Loucy (cell line): ENCODE measurements at regions not wholly inside any gene's neighbourhood (a gene's known extent, or its start where the extent isn't known, plus 50 kb on each side); places are given as distances from the start of the nearest gene placed in this dataset.

ENCODE experiments used
- H2AFZ ChIP-seq: fragments of 200-600 bp; sonication (generic); 2 replicates; pipeline ENCODE4 v1.6.0; 2016; ENCODE audit warnings: antibody characterized with exemption, mild to moderate bottlenecking, low read length, moderate library complexity
- H3F3A ChIP-seq: fragments of 200-600 bp; 2 replicates; pipeline ENCODE4 v1.6.0; 2016; ENCODE audit warnings: antibody characterized with exemption, low read depth, mild to moderate bottlenecking
- H3K27me3 ChIP-seq: fragments of 200-600 bp; sonication (generic); 2 replicates; pipeline ENCODE4 v1.6.1; 2014; ENCODE audit warnings: low read length, mild to moderate bottlenecking; ENCODE audit not compliant: insufficient read depth, poor library complexity, severe bottlenecking
- H3K36me3 ChIP-seq: fragments of 200-600 bp; sonication (generic); 2 replicates; pipeline ENCODE4 v1.6.1; 2016; ENCODE audit warnings: low read length; ENCODE audit not compliant: insufficient read depth
- H3K4me1 ChIP-seq: fragments of 200-600 bp; sonication (generic); 2 replicates; pipeline ENCODE4 v1.5.1; 2014; ENCODE audit warnings: low read length, mild to moderate bottlenecking; ENCODE audit not compliant: insufficient read depth, poor library complexity, severe bottlenecking
- H3K4me2 ChIP-seq: fragments of 200-600 bp; sonication (generic); 2 replicates; pipeline ENCODE4 v1.6.0; 2014; ENCODE audit warnings: antibody characterized with exemption, low read length, low read depth, mild to moderate bottlenecking; ENCODE audit not compliant: poor library complexity, severe bottlenecking
- H3K4me3 ChIP-seq: fragments of 200-600 bp; sonication (generic); 2 replicates; pipeline ENCODE4 v1.5.1; 2014; ENCODE audit warnings: low read length, mild to moderate bottlenecking, mixed read lengths; ENCODE audit not compliant: poor library complexity, severe bottlenecking
- H3K79me2 ChIP-seq: fragments of 200-600 bp; sonication (generic); 2 replicates; pipeline ENCODE4 v1.6.1; 2014; ENCODE audit warnings: low read length; ENCODE audit not compliant: insufficient read depth
- H3K9ac ChIP-seq: fragments of 200-600 bp; sonication (generic); 2 replicates; pipeline ENCODE4 v1.6.0; 2014; ENCODE audit warnings: mild to moderate bottlenecking, low read depth, low read length, moderate library complexity; ENCODE audit not compliant: poor library complexity, severe bottlenecking
- H3K9me2 ChIP-seq: fragments of 200-600 bp; sonication (generic); replicated peaks from 2 replicates; pipeline ENCODE4 v1.6.1; 2016; ENCODE audit warnings: low read depth, low read length, mixed read lengths
- H3K9me3 ChIP-seq: fragments of 200-600 bp; sonication (generic); 2 replicates; pipeline ENCODE4 v1.6.1; 2014; ENCODE audit warnings: mild to moderate bottlenecking, antibody characterized with exemption, low read length, low read depth; ENCODE audit not compliant: insufficient read depth
- H4K20me1 ChIP-seq: fragments of 200-600 bp; sonication (generic); 2 replicates; pipeline ENCODE4 v1.6.0; 2014; ENCODE audit warnings: antibody characterized with exemption, low read length, mild to moderate bottlenecking; ENCODE audit not compliant: insufficient read depth, poor library complexity, severe bottlenecking
- EZH2phosphoT487 ChIP-seq: fragments of 200-600 bp; IDR thresholded peaks from 2 replicates; pipeline ENCODE4 v1.6.1; 2018; ENCODE audit warnings: antibody characterized with exemption, mild to moderate bottlenecking, moderate library complexity, borderline replicate concordance
- TF ChIP-seq, protein P1 (sequence below): fragments of 200-600 bp; sonication (generic); conservative IDR thresholded peaks from 2 replicates; pipeline ENCODE4 v1.5.1; 2014; ENCODE audit warnings: mild to moderate bottlenecking, antibody characterized with exemption, low read length

DNA sequence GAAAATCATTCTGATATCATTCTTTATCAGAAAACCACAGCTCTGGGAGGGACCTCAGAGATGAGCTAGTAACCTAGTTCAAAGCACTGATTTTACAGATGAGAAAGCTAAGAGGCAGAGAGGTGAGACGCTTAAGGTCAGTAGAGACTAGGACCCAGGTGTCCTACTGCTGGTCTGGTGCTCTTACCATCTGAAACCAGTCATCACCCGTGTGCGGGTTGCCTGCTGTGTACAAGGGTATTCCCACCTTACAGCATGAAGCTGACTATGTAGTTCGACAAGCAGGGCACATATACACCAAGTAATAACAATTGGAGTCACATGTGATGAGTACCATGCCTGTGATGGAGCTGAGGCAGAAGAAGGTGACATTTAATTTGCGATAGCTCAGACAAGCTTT lies 133.7 kb downstream of the ADAMTS15 start:
- no peaks in the 10 kb centered on the region for H3K4me1 ChIP-seq
- no peak for TF ChIP-seq EZH2phosphoT487
- TF ChIP-seq, protein P1, sequence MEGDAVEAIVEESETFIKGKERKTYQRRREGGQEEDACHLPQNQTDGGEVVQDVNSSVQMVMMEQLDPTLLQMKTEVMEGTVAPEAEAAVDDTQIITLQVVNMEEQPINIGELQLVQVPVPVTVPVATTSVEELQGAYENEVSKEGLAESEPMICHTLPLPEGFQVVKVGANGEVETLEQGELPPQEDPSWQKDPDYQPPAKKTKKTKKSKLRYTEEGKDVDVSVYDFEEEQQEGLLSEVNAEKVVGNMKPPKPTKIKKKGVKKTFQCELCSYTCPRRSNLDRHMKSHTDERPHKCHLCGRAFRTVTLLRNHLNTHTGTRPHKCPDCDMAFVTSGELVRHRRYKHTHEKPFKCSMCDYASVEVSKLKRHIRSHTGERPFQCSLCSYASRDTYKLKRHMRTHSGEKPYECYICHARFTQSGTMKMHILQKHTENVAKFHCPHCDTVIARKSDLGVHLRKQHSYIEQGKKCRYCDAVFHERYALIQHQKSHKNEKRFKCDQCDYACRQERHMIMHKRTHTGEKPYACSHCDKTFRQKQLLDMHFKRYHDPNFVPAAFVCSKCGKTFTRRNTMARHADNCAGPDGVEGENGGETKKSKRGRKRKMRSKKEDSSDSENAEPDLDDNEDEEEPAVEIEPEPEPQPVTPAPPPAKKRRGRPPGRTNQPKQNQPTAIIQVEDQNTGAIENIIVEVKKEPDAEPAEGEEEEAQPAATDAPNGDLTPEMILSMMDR, result no peak
- H3K9me2 ChIP-seq, result no peaks in the 10 kb centered on the region
- H3K9me3 ChIP-seq, result no peaks in the 10 kb centered on the region; the same call in 1 of the 2 replicates
- no peak overlapping the region for H3K4me3 ChIP-seq
- H3K79me2 ChIP-seq, result no peaks in the 10 kb centered on the region
- H3F3A ChIP-seq, result no peaks in the 10 kb centered on the region
- H2AFZ ChIP-seq, result no peak overlapping the region
- H4K20me1 ChIP-seq, result no peaks in the 10 kb centered on the region
- H3K9ac ChIP-seq, result no peak overlapping the region
- no peaks in the 10 kb centered on the region for H3K36me3 ChIP-seq
- no peak overlapping the region for H3K4me2 ChIP-seq
- no peaks in the 10 kb centered on the region for H3K27me3 ChIP-seq

DNA sequence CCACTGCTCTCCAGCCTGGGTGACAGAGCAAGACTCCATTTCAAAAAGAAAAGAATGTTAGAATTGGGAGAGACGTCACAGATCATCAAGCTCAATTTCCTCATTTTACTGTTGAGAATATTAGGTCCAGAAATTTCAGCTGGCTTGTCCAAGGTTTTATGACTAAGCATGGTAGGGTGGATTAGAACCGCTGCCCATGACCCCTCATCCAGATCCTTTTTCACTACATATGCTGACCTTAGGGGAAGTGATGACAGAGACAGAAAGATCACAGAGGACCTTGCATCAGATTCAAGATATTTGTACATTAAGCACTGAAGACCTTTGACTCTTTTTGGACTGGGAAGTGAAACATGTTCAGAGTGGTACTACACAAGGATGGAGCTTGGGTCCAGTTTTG lies 134.5 kb downstream of the ADAMTS15 start:
- Histone ChIP-seq H3K79me2 (no peaks in the 10 kb centered on the region), H3K4me1 (no peaks in the 10 kb centered on the region), H3K9me2 (no peaks in the 10 kb centered on the region), H3K36me3 (no peaks in the 10 kb centered on the region), H4K20me1 (no peaks in the 10 kb centered on the region), H3K27me3 (no peaks in the 10 kb centered on the region), H3F3A (no peaks in the 10 kb centered on the region), H2AFZ (no peak overlapping the region), H3K4me2 (no peak overlapping the region), H3K4me3 (no peak overlapping the region), H3K9ac (no peak overlapping the region), H3K9me3 (no peaks in the 10 kb centered on the region; the same call in 1 of the 2 replicates)
- TF ChIP-seq, protein P1, result no peak
- no peak for TF ChIP-seq EZH2phosphoT487

DNA sequence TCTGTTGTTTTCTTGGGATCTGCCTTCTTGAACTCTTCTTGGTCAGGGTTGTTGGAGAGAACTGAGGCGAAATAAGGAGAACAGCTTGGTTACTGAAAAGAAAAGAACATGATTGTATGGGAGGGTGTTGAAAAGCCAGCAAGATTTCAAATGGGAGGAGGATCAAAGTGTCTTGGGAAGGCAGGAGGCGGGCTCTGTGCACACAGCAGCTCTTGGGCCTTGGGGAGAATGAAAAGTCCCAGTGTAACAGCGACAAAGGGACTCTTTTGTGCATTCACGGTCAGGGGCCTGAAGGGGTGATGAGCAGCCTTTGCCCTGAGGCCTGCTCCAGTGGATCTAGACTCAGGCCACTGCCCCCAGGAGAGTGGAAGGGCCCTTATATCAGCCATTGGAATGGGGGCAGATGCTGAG lies 135.4 kb downstream of the ADAMTS15 start:
- H2AFZ ChIP-seq, result no peak overlapping the region
- H3K36me3 ChIP-seq, result no peaks in the 10 kb centered on the region
- no peaks in the 10 kb centered on the region for H4K20me1 ChIP-seq
- H3K9me3 ChIP-seq, result no peaks in the 10 kb centered on the region; the same call in 1 of the 2 replicates
- H3K27me3 ChIP-seq, result no peaks in the 10 kb centered on the region
- no peak overlapping the region for H3K4me2 ChIP-seq
- no peaks in the 10 kb centered on the region for H3K79me2 ChIP-seq
- H3K9me2 ChIP-seq, result no peaks in the 10 kb centered on the region
- no peak overlapping the region for H3K9ac ChIP-seq
- no peaks in the 10 kb centered on the region for H3K4me1 ChIP-seq
- no peaks in the 10 kb centered on the region for H3F3A ChIP-seq
- TF ChIP-seq EZH2phosphoT487, result no peak
- TF ChIP-seq, protein P1, result no peak
- H3K4me3 ChIP-seq, result no peak overlapping the region
